Fibroblast of skin of right biceps (primary cell): ENCODE measurements at regions not wholly inside any gene's neighbourhood (a gene's known extent, or its start where the extent isn't known, plus 50 kb on each side); places are given as distances from the start of the nearest gene placed in this dataset.
A peak's percentile ranks its signal among the peaks of the same experiment; 100 is the strongest.
"Not testable (repeated sequence)": the region's sequence is repeated elsewhere in the genome, so short reads cannot be mapped to it uniquely, and the experiment has no call there.

Source experiments
- DNase-seq: peaks from one replicate; pipeline ENCODE4 v3.0.0-alpha.2; 2013

DNA sequence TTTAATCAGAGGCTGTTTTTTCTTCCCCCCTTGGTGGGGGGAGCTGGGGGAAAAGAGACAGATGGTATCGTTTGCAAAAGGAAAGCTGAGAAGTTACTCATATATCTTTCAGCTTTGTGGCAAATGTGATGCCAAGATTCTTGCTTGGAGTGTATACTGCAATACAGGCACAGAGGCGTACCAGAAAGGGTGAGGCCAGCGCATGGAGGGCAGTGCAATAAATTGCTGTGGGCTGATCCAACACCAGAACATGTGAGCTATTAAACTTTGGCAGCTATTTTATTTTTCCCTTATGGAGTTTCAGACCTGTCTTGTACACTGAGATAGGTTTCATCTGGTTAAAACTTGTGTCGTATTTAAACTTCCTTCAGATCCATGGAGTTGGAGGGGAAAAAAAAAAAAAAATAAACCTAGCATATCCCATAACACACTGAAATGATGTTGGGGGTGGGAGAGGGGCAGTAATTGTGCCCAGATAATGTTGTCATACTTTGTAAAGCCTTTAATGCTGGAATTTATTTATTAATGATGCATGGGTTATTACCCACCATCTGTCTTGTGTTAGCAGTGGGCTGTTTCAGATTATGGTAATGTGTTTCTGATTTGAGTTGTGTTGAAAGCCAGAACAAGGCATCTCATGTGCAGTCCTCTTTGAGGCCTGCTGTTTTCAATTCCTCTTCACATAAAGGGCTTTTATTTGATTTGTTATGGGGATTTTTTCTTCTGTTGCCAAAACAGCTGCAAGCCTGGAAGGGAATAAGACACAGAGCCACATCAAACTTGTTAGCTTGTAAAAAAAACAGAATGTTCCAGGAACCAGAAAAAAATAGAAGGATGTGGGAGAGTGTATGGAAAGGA is 891.3 kb downstream of the TLE1 start:
- peak; percentile 72 for DNase-seq

DNA sequence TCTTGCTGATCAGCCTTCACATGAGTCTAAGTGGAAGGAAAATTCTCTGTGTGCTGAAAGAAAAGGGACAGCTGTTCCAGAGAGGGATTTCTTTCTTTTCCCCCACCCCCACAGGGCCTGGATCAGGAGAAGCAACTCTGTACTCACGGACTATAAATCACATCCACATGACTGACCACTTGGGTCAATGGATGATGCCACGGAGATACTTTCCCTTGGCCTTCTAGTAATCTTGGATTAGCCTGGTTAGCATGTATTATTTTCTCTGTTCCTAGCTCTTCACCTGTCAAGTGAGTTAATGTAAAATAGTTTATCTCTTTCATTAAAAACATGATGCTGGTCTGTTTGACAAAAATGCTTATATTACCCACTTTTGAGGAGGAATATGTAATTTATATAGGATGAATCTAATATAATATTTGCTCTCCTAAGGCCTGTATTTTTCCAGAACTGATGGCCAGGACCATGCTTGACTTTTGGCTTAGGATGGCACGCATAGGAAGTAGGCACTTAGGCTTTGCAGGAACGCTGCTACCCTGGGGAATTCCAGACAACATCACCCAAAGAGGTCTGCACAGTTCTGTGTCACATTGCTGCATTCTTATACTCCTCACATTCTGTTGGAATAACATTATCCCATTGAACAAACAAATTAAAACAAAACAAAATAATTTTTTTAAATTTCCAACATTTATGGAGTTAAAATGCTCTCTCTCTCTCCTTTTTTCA is 892.1 kb downstream of the TLE1 start:
- DNase-seq: peak; percentile 6

DNA sequence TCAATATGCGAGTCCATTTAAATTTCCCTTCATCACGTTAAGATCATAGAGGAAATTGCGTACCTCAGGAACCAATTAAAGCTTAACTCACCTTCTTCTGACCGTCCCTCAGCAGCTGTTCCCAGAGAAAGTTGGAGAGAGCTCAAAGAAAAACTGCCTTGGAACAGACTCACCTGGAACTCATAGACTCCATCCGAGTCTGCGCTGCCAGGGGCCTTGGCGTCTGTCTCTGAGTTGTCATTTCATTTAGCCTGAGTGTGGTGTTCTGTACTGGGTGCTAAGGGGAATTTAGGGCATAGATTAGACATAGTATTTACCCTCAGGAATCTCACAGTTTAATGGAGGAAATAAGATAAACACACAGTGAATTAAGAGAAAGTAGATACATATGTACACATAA is 892.7 kb downstream of the TLE1 start:
- no peak for DNase-seq

DNA sequence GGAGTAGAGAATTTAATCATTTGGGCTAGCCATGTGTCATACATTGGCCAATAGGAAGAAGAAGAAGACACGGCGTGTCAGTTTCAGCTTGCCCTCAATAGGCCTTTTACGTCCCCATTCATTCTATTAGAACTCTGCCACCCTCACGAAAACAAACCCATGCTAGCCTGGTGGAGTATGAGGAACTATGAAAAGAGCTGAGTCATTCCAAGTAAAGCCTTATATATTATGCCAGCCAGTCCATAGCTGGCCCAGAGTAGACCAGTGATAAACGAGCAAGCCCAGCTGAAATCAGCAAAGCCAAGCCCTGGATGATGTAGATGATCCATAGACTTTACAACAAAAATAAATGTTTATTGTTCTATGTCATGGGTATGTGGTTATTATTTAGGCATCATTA is 895.1 kb downstream of the TLE1 start:
- DNase-seq: no peak

DNA sequence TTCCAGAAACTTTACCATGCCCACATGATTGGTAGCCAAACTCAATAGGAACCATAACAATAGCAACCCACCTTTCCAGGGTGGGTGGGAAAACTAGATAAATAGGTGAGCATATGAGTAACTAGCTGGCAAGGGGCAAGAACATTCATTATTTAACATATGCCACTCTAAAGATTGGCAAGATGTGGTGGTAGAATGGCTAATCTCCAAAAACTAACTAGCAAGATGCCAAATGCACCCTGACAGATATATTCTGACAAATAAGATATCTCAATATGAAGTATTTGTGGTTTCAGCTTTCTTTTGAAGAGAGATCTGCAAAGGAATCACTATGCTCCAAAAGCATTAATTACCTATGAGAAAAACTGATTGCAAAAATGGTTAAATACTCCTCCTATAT is 895.6 kb downstream of the TLE1 start:
- DNase-seq: no peak

DNA sequence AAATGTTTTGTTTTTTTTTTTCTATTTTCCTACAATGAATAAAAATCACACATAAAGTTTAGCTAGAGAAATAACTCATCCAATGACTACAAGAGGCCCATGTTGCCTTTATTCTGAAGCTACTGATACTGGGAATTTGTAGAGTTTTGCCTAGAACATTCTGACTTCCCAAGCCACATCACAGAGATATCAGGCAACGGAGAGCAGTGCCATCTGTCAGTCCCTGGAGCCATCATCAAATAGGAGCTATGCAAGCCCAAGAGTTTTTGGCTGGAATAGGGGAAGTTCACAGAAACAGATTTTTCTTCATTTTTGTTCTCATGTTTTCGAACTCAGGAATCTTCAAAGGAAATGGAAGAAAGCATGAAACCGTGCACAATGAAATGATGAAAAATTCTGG is 896.6 kb downstream of the TLE1 start:
- no peak for DNase-seq

DNA sequence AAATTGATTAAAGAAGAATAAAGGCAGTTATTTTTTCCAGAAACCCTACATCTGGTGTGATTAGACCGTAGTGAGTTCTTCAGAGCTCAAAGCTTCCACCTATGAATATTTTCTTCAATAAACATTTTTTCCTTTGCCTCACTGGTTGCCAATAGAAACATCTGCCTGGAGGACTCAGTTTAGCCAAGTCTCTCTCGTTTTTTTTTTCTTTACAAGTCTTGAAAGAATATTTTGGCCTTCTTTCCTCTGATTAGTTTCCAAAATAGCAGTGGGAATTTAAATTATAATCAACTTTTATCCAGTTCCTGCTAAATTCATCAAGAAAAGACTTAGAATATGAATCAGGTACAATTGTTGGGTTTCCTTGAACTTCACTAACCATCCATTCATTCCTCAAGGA is 897.5 kb downstream of the TLE1 start:
- no peak for DNase-seq

DNA sequence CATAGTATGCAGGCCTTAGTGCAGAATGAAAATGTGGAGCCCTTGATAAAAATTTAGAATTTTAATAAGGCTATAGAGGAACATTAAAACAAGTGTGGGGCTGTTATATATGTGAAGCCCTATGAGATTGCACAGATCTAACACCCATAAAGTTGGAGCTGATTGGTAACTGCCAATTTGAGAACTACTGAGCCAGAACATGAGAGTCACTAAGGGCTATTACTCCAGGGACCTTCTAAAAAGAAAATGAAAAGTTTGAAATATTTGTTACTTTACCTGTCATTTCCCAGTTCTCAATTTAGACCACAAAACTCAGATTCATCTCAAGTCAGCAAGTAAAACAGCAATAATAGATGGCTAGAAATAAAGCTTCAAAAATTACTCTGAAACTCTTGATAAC is 898.6 kb downstream of the TLE1 start:
- no peak for DNase-seq

DNA sequence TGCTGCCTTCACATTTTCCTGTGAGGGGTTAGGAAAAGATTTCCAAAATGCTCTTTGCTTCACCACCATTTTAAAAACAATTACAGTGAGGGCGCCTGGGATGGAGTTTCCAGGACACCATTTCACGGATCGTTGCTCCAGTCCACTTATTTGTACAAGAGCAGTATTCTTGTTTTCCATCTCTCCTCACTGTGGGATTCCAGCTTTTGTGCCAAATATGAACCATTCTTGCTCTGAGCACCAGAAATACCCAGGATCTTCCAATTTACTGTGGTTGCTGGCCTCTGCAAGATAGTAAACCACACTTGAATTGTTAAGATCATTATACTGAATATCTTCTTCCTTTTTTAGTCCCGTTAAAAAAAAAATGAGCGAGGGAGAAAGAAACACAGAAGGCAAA is 899.5 kb downstream of the TLE1 start:
- peak; percentile 2 for DNase-seq

DNA sequence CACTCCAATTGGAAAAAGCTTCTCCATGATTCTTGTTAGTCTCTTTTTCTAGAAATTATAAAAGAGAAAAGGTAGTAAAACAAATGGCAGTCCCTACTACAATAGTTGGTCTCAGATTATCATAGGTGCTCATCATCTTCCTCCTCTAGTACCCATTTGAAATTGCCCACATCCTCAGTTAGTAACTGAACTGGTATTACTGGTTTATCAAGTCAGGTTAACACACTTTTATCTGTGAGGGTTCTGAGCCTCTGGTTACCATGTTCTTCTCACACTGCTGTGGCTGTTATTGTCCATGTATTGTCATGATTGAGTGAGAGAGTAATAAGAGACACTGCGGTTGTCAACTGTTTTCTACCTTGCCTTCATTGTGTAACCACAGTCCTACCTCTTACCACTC is 901.7 kb downstream of the TLE1 start:
- DNase-seq: no peak

DNA sequence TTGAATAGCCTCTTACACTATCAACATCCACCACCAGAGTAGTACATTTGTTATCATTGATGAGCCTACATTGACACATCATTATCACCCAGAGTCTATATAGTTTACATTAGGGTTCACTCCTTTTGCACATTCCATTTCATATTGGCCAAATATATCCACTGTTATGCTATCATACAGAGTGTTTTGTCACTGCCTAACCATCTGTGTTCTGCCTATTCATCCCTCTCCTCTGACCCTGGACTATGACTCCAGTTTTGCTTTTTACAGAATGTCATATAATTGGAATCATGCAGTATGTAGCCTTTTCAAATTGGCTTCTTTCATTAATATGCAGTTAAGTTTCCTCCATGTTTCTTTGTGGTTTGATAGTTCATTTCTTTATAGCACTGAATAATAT is 904.7 kb downstream of the TLE1 start:
- no peak for DNase-seq

DNA sequence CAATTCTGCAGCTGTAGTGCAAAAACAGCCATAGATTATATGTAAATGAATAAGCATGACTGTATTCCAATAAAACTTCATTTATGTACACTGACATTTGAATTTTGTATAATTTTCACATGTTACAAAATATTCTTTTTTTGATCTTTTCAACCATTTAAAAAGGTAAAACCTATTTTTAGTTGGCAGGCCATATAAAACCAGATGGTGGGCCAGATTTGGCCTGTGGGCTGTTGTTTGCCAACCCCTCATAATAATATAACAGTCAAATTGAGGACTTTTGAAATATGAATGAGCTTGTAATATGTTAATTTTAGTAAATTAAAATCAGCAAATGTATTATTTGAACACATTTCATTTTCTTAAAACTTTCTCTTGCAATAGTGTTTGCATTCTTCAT is 913.4 kb downstream of the TLE1 start:
- no peak for DNase-seq

DNA sequence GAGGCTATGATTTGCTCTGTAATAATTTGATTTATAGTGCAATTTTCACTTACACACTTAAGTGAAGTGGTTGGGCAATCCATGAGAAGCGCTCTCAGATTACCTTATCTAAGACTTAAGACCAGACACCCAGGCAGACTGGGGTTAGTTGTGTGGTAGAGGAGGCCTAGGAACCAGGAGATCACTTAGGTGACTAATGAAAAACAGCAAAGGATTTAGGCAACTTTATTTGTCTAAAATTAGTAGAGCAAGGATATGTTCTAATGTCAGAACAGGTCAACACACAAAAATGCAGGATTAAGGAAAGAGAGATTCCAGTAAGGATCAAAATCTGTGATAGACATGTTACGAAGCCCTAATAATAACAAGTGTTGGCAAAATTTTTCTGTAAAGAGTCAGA is 913.8 kb downstream of the TLE1 start:
- peak; percentile 64 for DNase-seq

DNA sequence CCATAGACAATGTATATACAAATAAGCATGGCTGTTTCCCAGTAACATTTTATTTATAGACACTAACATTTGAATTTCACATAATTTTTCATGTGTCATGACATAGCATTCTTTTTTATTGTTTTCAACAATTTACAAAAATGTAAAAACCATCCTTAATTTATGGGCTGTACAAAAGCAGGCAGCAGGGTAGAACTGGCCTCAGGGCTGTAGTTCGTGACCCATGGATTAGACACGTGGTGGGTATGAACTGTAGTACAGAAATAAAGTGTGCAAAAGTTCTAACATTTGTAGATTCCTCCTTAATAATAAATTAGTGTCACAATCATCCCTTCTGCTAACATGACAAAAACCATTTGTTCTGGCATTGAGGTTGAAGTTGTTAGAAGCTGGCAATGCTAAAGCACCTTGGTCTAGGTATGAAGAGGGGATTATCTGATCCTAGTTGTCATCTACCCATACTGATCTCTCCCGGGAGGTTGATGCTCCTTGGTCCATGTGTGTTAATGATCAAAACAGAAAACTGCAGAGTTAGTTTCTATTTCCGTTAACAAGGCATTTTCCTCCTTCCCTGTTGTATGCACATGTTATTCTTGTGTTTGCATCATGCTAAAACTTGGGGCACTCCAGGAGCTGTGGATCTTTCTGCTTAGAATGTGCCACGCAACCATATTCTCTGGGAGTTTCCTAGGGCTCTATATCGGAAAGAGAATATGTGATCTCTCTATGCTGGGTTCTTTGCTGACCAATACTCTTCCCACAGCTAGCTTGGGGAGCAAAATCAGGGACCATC is 917.6 kb downstream of the TLE1 start:
- DNase-seq: no peak

DNA sequence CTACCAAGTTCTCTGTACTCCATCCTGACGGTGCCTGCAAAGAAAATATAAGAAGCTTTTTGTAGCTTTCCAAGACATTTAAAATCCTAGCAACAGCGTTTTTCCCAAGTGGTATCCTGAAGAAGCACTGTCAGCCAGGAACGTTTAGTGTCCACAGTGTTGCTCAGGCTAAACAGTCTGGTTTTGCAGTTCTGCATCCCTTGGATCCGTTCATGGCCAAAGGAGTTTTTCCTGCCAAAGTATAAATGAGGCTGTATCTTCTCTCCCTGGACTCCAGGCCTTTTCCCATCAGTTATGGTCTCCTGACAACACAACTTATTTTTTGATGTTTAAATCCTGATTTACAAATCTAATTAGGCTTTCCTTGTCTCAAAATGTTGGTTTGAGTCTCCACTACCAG is 925.8 kb downstream of the TLE1 start:
- no peak for DNase-seq

DNA sequence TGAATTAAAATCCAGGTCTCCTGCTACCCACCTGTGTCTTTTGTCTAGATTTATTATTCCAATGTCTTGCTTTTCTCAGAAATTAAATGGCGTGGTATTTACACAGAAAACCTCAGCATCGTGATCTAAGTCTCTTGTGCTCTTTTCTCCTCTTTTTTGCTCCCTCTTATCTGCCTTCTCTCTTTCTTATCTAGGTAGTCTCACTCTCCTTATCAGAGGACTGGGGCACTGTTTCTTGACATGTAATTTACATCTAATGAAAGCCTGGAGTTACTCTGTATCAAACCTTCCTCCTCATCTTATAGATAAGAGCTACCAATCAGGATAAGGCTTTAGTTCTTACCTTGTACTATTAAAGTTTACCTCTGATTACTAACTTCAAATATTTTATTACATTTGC is 933.8 kb downstream of the TLE1 start:
- DNase-seq: no peak

DNA sequence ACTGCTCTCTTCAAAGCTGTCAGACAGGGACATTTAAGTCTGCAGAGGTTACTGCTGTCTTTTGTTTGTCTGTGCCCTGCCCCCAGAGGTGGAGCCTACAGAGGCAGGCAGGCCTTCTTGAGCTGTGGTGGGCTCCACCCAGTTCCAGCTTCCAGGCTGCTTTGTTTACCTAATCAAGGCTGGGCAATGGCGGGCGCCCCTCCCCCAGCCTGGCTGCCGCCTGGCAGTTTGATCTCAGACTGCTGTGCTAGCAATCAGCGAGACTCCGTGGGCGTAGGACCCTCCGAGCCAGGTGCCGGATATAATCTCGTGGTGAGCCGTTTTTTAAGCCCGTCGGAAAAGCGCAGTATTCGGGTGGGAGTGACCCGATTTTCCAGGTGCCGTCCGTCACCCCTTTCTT is 942.3 kb downstream of the TLE1 start:
- DNase-seq: not testable (repeated sequence)

DNA sequence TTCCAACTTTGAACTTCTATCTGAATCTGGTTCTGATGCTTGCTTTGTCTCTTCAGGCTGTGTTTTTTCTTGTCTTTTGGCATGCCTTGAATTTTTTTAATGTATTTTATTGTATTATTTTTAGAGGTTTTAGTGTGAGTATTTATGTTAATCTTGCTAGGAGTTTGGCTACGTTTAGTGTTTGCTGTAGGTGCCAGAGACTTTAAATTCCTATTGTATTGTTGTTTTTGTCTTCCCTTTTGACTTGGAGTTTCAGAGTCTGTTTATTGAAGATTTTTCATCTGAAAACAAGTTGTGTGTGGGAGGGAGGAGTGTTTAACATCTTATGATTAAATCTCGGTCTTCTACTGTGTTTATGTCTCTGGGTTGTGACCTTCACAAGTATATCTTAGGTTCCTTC is 956.8 kb downstream of the TLE1 start:
- DNase-seq: no peak

DNA sequence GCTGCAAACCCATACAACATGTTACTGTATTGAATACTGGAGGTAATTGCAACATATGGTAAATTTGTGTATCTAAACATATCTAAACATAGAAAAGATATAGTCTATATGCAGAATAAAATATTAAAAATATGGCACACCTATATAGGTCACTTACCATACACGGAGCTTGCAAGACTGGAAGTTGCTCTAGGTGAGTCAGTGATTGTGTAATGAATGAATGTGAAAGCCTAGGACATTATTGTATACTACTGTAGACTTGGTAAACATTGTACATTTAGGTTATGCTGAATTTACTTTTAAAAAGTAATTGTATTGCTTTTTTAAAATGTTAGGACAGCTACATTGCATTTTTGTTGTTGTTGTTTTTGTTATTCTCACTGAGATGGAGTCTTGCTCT is 968.8 kb downstream of the TLE1 start:
- DNase-seq: no peak

DNA sequence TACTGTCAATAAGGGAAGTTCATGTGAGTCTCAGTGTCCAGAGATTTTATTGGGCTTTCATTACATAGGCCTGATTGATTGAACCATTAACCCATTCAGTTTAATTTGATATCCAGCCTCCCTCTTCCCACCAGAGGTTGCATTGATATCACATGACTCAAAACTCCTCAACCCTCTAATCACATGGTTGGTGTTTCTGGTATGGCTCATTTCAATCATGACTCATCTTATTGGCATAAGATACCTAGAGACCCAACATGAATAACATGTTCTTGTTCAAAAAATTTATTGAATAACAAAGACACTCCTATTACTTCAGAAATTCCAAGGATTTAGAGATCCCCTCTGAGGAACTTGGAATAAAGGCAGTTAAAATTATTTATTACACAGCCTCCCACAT is 982.2 kb downstream of the TLE1 start:
- DNase-seq: peak; percentile 64

DNA sequence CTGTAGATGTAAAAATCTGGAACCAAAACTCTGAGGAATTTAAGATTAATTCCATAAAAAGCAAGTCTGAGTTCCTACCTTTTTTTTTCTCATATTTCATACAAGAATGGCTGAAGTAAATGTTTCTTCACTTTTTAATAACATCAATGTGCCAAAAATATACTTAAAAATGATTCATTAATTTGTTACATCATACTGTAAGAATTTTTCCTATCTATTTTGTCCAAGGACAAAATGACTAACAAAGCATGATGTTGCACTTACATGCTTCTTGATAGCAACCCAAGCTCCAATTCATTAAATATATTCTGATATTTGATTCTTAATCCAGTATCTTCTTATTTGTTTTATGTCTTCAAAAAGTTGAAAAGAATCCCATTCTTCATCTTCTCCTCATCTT is 988.3 kb downstream of the TLE1 start:
- peak; percentile 35 for DNase-seq

DNA sequence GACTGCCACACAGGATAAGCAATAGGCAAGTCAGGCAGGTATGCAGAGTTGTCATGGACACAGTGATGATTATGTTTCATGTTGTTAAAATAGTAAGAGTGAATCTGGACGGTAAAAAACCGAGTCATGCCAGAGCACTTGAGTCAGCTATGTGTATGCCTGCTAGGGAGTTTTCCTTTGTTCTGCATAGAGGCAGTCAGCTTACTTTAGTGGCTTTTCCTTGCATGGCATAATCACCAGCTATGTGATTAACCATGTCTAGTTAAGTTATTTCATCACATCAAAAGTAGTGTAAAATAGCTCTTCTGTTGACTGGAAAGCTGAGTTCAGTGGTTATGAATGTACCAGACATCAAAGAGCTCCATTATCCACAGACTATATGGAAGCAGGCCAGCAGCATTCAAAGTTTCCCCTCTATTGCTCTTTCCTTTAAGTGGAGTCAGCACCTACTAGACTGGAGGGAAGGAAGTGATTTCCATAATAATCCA is 989.8 kb downstream of the TLE1 start:
- DNase-seq: peak; percentile 77

DNA sequence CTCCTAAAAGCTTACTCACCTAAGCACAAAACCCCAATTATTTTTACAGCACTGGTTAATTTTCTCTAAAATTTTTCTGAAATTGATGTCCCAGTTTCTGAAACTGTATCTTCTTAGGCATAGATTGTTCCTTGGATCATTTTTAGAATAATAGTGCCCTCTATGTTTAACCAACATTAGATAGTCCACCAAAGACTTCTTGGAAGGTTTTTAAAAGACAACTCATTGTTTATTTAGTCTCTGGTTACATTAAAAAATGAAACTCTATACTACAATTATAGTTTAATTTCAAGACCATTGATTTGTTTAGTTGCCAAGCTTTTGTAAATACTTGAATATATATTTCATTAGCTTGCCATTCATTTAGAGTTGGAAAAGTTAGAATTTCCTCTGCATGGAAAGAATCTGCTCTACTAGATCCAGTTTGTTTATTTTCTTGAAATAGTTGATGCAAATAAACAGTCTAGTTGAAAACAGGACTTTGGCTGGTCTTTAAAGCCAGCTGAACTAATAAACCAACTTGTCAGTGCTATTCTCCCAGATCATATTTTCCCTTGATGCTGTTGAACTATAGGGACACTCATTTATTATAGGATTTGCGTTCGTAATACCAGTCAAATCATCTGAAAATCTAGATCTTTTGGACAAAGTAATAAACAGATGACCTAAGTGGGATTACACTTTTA is 990.5 kb downstream of the TLE1 start:
- no peak for DNase-seq
